Natural killer cell (primary cell): ENCODE measurements at regions not wholly inside any gene's neighbourhood (a gene's known extent, or its start where the extent isn't known, plus 50 kb on each side); places are given as distances from the start of the nearest gene placed in this dataset.

Experiments used
- ATAC-seq, 3 donors: fragments of 150-1000 bp in 2 of 3; fragments of 200-7000 bp in 1 of 3; cut with Tn5 transposase; 1 replicate in 1 of 3; 2 replicates in 2 of 3; pipeline ENCODE4 v1.10.0; 2021; ENCODE audit warnings: mild to moderate bottlenecking in 2 of 3, moderate library complexity in 2 of 3
- DNase-seq, 2 donors: peaks; one replicate each; pipeline versions ENCODE4 v3.0.0 to v3.0.0-alpha.2; 2013 to 2021; ENCODE audit warnings: mixed read lengths in 1 of 2
- H3K27ac ChIP-seq: one replicate; pipeline ENCODE4 v1.5.1; 2013; ENCODE audit warnings: mild to moderate bottlenecking, low read length
- H3K27me3 ChIP-seq: one replicate; pipeline ENCODE4 v1.6.1; 2013; ENCODE audit warnings: low read length; ENCODE audit not compliant: control insufficient read depth, insufficient read depth
- H3K36me3 ChIP-seq: one replicate; pipeline ENCODE4 v1.6.1; 2013; ENCODE audit warnings: low read length; ENCODE audit not compliant: control insufficient read depth, insufficient read depth
- H3K4me1 ChIP-seq: one replicate; pipeline ENCODE4 v1.6.1; 2013; ENCODE audit warnings: low read length; ENCODE audit not compliant: control insufficient read depth, insufficient read depth
- H3K4me3 ChIP-seq: one replicate; pipeline ENCODE4 v1.5.1; 2013; ENCODE audit warnings: low read length
- H3K9me3 ChIP-seq: one replicate; pipeline ENCODE4 v1.6.1; 2013; ENCODE audit warnings: low read length; ENCODE audit not compliant: control insufficient read depth, insufficient read depth
- H3K27ac Mint-ChIP-seq, 2 donors: one replicate each; pipeline ENCODE4 v1.8.0; 2022; ENCODE audit warnings: mild to moderate bottlenecking in 2 of 2, mixed read lengths in 2 of 2, moderate library complexity in 1 of 2
- H3K27me3 Mint-ChIP-seq, 2 donors: one replicate each; pipeline ENCODE4 v1.8.0; 2022; ENCODE audit warnings: low read depth in 2 of 2, mixed read lengths in 2 of 2
- H3K36me3 Mint-ChIP-seq: one replicate; pipeline ENCODE4 v1.8.0; 2022; ENCODE audit warnings: mixed read lengths
- H3K4me1 Mint-ChIP-seq, 2 donors: one replicate each; pipeline ENCODE4 v1.8.0; 2022; ENCODE audit warnings: mixed read lengths in 2 of 2
- H3K4me3 Mint-ChIP-seq: one replicate; pipeline ENCODE4 v1.8.0; 2022; ENCODE audit warnings: mild to moderate bottlenecking, moderate library complexity, mixed read lengths
- H3K9me3 Mint-ChIP-seq, 2 donors: one replicate each; pipeline ENCODE4 v1.8.0; 2022; ENCODE audit warnings: mixed read lengths in 2 of 2
- CTCF ChIP-seq: fragments of 200-600 bp; IDR thresholded peaks from one replicate; pipeline ENCODE4 v1.8.0; 2022; ENCODE audit warnings: antibody characterized with exemption
- WGBS: methylation state at CpG from one replicate; pipeline ENCODE4 v1.1.7; 2013; ENCODE audit warnings: missing lambda C conversion rate; ENCODE audit not compliant: insufficient coverage; 5-methylcytosine and 5-hydroxymethylcytosine counted together
- intact Hi-C: fragments of 100-400 bp; cut with micrococcal nuclease; formaldehyde crosslinking; loops from one replicate; pipeline ENCODE4 v1.14.2; 2022

DNA sequence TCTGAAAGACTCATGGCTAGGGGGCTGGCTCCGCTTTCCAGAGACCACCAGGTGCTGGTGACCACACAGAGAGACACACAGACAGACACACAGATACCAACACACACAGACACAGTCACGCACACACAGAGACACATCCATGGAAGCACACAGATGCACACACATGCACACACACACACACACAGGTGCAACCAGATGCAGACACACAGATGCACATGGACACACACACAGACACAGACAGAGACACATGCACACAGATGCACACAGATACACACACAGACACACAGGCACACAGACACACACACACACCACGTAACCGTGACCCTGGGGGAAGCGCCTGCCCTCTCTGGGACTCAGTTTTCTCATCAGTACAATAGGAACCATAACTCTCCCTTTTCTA is 132.2 kb downstream of the WNT7A start:
- no peaks in the 10 kb centered on the region for H3K27me3 ChIP-seq
- H3K27ac ChIP-seq = no peak overlapping the region
- Mint-ChIP-seq H3K27ac (no peak overlapping the region), H3K27me3 (peaks cover 17 to 23% of the 10 kb centered on the region in 2 donors), H3K36me3 (no peaks in the 10 kb centered on the region), H3K9me3 (no peaks in the 10 kb centered on the region), H3K4me3 (no peak overlapping the region), H3K4me1 (no peaks in the 10 kb centered on the region)
- H3K4me3 ChIP-seq = no peak overlapping the region
- intact Hi-C loops = no loop called here
- no peak for TF ChIP-seq CTCF
- ATAC-seq (peak in 1 of 3 donors; percentile 13), DNase-seq (no peak)
- no peaks in the 10 kb centered on the region for H3K36me3 ChIP-seq
- H3K4me1 ChIP-seq = no peaks in the 10 kb centered on the region
- H3K9me3 ChIP-seq = peaks cover 1% of the 10 kb centered on the region
- WGBS = 95% methylated on average over 5 of the region's 5 CpGs

GRCh38 chr3:13746385-13746784 is 133.5 kb downstream of the WNT7A start:
- DNase-seq (no peak), ATAC-seq (no peak)
- Mint-ChIP-seq H3K27ac (no peak overlapping the region), H3K4me3 (no peak overlapping the region), H3K27me3 (peaks cover 27 to 36% of the 10 kb centered on the region in 2 donors), H3K9me3 (peaks cover 0 to 3% of the 10 kb centered on the region in 2 donors), H3K36me3 (no peaks in the 10 kb centered on the region), H3K4me1 (no peaks in the 10 kb centered on the region)
- no peak overlapping the region for H3K4me3 ChIP-seq
- WGBS = 25% methylated on average over 7 of the region's 7 CpGs
- H3K27ac ChIP-seq = no peak overlapping the region
- H3K9me3 ChIP-seq = peaks cover 3% of the 10 kb centered on the region
- no peaks in the 10 kb centered on the region for H3K27me3 ChIP-seq
- H3K4me1 ChIP-seq = no peaks in the 10 kb centered on the region
- no peak for TF ChIP-seq CTCF
- intact Hi-C loops = no loop called here
- no peaks in the 10 kb centered on the region for H3K36me3 ChIP-seq

DNA sequence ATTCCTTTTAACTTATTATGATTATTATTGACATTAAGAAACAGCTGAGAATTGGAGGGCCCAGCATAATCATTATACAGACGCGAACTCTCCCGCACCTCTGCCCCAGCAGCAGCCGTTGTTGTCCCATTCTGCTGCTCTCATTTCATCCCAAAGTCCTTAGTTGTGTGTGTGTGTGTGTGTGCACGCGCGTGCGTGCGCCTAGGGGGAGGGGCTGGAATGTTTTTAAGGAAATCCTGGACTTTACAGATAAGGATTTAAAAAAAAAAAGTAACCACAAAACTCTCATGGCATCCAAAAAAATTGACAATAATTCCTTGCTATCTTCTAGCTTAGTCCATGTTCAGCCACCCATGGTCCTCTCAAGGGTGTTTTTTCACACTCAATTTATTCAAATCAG is 134.2 kb downstream of the WNT7A start:
- H3K27ac ChIP-seq = no peak overlapping the region

More for the DNA sequence above, 134.2 kb downstream of the WNT7A start:
- no peak for TF ChIP-seq CTCF
- Histone ChIP-seq H3K9me3 (peaks cover 3% of the 10 kb centered on the region), H3K27me3 (no peaks in the 10 kb centered on the region), H3K4me1 (no peaks in the 10 kb centered on the region), H3K36me3 (no peaks in the 10 kb centered on the region), H3K4me3 (no peak overlapping the region)
- 60% methylated on average over 9 of the region's 9 CpGs for WGBS
- Mint-ChIP-seq H3K36me3 (no peaks in the 10 kb centered on the region), H3K9me3 (peaks cover 0 to 3% of the 10 kb centered on the region in 2 donors), H3K27me3 (peaks cover 32 to 43% of the 10 kb centered on the region in 2 donors), H3K27ac (no peak overlapping the region), H3K4me3 (no peak overlapping the region), H3K4me1 (no peaks in the 10 kb centered on the region)
- no peak for DNase-seq
- intact Hi-C loops = no loop called here
- no peak for ATAC-seq
